ENCODE measurements at regions not wholly inside any gene's neighbourhood (a gene's known extent, or its start where the extent isn't known, plus 50 kb on each side); places are given as distances from the start of the nearest gene placed in this dataset.

DNA sequence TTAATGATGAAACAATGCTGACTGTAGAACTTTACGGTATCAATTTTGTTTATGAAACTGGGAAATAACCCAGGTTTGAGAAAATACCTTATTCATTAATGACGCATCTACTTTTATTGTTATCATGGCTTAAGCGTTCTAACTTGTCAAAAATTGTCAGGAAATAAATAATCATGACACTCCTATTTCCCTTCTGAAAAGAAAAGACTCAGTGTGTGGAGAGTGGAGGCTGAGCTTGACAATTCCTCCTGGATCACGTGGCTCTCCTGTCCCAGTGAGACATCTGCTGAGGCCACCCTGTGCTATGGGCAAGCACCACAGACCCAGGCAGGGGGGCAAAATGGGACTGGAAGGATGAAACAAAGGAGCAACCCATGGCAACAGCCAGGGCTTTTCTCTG is 466.4 kb downstream of the ZNF608 start:
- TF ChIP-seq GATA3 (IDR thresholded peaks at IDR 0.05; ENCODE audit: low read depth, low read length) (no peak), GATA2 (IDR thresholded peaks at IDR 0.05; ENCODE audit: low read depth, low read length) (no peak)

DNA sequence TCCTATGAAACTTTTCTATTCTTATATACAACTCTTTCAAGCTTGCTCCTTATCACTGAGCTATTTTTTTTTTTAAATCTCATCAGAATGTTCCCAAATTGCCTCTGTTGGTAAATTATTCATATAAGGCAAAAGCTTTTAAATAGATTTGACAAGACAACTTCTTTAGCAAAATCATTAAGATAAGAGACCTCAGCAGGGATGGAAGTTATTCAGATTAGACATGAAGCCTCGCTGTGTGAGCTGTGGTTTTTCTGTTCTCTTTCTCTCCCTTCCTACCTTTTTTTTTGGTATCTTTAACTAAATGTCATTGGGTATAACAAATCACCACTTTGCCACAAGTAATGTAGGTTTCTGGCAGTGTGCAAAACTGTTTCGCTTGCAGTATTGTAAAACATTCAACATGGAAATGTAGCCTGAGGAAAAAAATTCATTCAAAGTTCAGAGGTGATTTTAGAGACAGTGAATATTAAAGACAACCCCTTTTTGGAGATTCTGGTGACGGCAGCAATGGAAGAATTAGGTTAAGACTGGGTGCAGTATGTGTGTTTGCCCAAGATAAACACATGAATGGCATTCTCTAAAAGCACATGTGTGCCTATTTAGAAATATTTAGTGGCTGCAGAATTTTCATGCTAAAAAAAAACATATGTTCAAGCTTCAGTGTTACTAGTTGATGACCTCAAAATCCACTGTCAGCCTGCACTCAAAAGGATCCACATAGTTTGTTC is 467.1 kb downstream of the ZNF608 start:
- TF ChIP-seq GATA2 (IDR thresholded peaks at IDR 0.05; ENCODE audit: low read depth, low read length): no peak
- TF ChIP-seq GATA3 (IDR thresholded peaks at IDR 0.05; ENCODE audit: low read depth, low read length): no peak

DNA sequence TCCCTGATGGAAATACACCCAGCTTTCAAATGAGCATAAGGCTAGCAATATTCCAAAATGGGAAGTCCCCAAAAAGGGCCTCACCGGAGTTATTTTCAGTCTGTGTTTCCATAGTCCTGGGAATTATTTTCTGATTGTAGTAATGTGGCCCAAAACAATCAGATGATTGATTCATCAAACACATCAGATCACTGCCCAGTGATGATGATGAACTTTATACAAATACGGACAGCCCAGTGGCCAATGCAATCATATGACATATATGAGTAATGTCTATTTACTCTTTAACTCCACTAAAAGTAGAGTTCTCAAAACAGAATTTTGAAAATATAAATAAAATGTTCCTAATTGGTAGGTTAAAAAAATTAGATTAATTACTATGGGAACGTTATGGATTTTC is 467.8 kb downstream of the ZNF608 start:
- TF ChIP-seq GATA3 (IDR thresholded peaks at IDR 0.05; ENCODE audit: low read depth, low read length) (no peak), GATA2 (IDR thresholded peaks at IDR 0.05; ENCODE audit: low read depth, low read length) (no peak)

DNA sequence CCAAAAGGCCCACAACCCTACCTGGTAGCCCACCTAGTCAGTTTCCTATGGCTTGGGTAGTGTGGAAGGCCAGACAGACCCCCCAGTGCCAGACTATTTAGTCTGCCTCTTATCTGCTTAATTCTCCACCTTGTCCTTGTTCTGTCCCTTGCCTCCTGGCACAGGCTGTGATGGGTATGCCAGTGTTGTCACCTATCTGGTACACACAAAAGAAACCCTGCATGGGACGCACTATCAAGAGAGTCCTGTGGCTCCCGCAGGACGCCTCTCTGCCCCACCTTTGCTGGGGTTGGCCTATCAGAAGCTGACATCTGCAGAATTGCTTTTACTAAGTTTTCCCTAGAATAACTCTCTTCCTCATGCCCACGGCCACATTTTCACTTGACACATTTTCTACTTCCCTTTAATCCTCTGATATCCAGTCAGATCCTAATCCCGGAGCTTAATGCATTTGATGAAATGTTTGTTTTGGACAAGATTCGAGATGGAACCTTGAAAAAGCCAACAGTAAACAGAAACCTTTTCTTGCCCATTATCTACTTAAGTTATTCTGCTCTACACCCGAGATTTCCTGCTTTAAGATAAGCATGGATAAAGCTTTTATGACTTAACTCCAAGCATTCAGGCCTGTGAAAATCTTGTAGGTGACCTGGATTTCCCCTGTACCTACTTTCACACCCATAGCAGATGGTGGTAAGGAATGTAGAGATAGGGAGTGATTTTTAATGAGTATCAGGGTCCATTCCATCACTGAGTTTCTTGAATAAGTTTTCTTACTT is 468.5 kb downstream of the ZNF608 start:
- TF ChIP-seq GATA2 (IDR thresholded peaks at IDR 0.05; ENCODE audit: low read depth, low read length) (no peak), GATA3 (IDR thresholded peaks at IDR 0.05; ENCODE audit: low read depth, low read length) (no peak)

DNA sequence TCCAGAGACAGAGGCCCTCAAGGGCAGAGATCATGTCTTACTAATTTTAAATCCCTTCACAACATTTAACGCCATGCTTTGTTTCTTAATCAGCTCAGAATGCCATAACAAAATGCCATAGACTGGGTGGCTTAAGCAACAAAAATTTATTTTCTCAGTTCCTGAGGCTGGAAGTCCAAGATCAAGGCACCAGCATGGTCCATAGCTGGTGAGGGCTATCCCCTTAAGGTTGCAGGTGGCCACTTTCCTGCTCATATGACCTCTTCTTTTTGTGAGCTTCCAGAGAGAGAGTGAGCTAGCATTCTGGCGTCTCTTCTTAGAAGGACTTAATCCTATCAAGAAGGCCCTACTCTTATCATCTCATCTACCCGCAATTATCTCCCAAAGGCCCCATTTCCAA is 470.3 kb downstream of the ZNF608 start:
- no peak for TF ChIP-seq GATA2 (IDR thresholded peaks at IDR 0.05; ENCODE audit: low read depth, low read length)
- TF ChIP-seq GATA3 (IDR thresholded peaks at IDR 0.05; ENCODE audit: low read depth, low read length): no peak

DNA sequence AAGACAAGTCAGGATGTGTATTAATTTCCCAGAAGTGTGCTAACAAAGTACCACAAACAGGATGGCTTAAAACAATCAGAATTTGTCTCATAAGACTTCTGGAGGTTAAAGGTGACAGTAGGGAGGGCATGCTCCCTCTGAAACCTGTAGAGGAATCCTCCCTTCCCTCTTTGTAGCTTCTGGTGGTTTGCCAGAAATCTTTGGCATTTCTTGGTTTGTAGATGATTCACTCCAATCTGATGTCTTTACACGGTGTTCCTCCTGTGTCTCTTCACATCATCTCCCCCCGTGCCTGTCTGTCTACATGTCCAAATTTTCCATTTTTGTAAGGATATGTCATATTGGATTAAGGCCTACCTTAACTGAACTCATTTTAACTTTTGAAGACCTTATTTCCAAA is 471.5 kb downstream of the ZNF608 start:
- no peak for TF ChIP-seq GATA3 (IDR thresholded peaks at IDR 0.05; ENCODE audit: low read depth, low read length)
- TF ChIP-seq GATA2 (IDR thresholded peaks at IDR 0.05; ENCODE audit: low read depth, low read length): no peak

DNA sequence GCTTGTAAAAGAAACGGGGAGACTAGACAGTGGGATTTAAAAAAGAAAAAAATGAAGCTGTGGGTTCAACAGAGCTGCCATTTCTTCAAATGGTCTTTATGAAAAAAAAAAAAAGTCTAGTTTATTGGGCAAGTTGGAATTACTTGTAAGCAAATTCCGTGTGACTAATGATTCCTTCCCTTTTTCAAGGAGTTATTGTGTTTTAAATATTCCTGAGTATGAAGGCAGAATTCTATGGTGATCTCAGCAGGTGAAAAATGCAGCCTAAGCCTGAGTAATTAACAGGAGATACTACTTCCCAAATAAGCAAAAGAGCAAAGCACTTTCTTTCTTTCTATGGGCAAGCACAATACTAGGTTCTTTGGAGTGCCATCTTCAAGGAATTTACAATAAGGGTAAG is 481.9 kb downstream of the ZNF608 start:
- TF ChIP-seq GATA2 (IDR thresholded peaks at IDR 0.05; ENCODE audit: low read depth, low read length): no peak
- no peak for TF ChIP-seq GATA3 (IDR thresholded peaks at IDR 0.05; ENCODE audit: low read depth, low read length)

DNA sequence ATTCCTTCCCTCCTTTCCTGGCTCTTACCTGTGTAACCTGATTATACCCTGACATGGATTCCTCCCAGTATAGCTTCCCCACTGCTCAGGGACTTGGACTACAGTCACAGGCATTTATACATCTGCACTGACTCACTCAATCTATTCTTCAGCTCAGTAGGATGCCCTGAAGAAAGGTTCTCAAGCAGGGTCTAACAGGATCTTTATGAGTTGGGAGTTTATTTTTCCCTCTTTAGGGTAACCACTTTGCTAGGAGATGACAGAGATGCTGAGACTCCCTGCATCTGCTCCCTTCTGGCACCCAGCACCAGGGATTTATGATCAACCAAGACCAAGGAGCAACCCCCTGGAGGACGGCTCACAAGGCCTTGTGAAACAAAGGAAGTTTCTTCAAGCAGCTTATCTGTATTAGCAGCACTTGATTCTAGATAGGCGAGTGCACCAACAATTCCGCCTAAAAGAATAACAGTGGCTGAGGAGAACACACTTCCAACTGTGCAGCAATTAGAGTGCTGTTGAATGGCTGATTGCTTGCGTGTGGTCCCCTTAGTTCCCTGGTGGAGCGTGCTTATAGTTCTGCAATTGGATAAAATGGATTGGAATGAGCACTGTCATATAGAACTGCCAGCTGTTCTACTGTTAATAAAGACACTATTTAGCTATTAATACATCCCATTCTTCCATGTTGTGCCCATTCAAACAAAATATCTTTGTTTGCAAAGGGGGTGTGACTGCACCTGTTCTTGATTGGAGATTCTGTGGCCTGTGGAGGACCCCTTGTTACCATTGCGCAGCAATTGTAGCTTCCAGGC is 482.6 kb downstream of the ZNF608 start:
- TF ChIP-seq GATA3 (IDR thresholded peaks at IDR 0.05; ENCODE audit: low read depth, low read length): no peak
- TF ChIP-seq GATA2 (IDR thresholded peaks at IDR 0.05; ENCODE audit: low read depth, low read length): no peak

DNA sequence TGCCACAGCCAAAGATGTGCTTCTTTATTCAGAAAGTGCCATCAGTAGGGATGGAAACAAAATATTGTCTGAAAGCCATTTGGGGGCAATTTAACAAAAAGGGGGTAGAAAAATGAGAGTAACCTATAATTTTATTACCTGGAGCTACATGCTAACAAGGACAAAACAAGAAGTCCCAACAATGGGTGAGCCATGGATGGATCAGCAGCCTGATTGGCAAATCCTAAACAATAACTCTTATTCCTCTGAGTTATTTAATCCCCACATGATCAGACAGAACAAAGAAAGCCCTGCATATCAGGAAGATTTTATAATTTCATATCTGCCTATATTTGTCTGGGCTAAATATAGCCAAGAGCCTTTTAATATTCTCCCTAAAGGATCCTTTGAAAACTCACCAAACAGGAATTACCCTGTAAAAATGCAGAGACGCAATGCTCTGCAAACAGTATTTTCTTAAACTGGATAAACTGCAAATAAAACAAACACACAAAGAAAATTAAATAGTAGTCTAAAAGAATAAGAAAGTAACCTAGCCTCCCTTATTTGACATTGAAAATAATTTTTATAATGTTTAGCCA is 483.4 kb downstream of the ZNF608 start:
- TF ChIP-seq GATA2 (IDR thresholded peaks at IDR 0.05; ENCODE audit: low read depth, low read length) (no peak), GATA3 (IDR thresholded peaks at IDR 0.05; ENCODE audit: low read depth, low read length) (no peak)

DNA sequence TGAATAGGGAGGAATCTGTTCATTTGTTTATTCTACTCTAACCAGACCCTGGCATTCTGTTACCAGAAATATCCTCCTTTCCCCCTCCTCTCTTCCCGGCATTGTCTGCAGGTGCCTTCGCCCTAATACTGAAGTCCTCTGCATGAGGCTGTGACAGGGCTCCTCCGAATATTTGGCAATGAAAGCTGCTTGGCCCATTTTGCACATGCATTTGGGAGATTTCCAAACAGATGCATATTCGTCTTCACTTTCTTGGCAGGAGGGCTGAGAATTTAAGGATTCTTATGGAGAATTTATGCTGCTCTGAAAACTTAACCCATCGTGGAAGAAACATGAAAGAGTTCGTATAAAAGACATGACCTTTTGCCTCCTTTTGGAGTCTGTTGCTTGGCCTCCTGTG is 484.0 kb downstream of the ZNF608 start:
- TF ChIP-seq GATA2 (IDR thresholded peaks at IDR 0.05; ENCODE audit: low read depth, low read length) (no peak), GATA3 (IDR thresholded peaks at IDR 0.05; ENCODE audit: low read depth, low read length) (no peak)

DNA sequence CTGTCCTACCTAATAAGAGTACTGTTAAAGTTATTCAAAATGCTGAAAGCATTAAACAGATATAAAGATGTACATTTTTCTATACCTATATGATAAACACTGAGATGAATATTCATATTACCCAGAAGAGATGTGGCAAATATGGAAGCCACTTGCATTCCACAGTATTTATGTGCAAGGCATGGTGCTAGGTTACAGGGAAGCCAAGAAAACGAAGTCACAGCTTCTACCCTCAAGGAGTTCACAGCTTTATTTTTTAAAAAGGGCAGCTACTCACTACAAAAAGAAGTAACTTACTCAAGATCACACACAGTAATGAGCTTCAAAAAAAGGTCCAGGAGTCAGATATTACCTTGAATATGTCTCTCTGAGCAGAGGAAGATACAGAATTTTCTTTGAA is 484.6 kb downstream of the ZNF608 start:
- TF ChIP-seq GATA2 (IDR thresholded peaks at IDR 0.05; ENCODE audit: low read depth, low read length) (no peak), GATA3 (IDR thresholded peaks at IDR 0.05; ENCODE audit: low read depth, low read length) (no peak)

DNA sequence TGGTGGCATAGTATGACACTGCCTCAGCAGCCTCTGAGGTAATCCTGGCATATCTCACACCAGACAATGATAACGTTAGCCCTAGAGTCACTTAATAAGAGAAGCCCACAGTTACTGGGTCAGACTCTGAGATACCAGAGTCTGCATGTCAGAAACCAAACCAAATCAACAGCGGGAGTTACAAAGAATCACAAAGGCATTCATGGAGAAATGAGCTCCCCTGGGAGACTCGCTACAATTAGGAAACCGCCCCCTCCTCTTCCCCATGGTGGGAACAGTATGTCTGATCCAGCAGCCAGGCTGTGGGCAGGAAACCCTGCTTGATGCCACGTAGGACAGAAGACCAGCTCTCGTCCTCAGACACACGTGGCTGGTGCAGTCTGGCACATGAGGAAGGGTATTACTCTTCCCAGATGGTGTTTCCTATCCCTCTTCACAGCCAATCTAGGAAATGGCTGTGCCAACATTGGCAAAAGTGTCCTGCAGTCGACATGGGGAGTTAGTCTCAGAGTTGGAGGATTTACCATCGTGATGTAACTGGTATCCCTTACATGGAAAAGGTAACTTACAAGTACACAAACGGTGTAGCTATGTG is 485.4 kb downstream of the ZNF608 start:
- no peak for TF ChIP-seq GATA2 (IDR thresholded peaks at IDR 0.05; ENCODE audit: low read depth, low read length)
- no peak for TF ChIP-seq GATA3 (IDR thresholded peaks at IDR 0.05; ENCODE audit: low read depth, low read length)

DNA sequence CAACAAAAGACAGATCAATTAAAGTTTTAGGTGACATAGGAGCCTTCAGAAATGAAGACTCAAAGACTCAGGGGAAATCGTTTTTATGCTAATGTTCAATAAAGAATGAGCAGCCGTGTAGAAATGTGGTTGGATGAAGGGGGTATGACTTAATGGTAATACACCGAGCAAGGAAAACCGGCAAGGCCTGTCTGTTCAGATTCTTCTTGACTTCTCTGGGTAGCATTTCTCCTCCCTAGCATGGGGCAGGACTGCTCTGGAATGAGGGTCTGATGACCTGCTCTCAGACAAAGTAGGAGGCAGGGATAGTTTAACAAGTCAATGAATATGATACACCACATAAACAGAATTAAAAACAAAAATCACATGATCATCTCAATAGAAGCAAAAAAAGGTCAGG is 487.4 kb downstream of the ZNF608 start:
- TF ChIP-seq GATA2 (IDR thresholded peaks at IDR 0.05; ENCODE audit: low read depth, low read length): no peak
- TF ChIP-seq GATA3 (IDR thresholded peaks at IDR 0.05; ENCODE audit: low read depth, low read length): no peak

DNA sequence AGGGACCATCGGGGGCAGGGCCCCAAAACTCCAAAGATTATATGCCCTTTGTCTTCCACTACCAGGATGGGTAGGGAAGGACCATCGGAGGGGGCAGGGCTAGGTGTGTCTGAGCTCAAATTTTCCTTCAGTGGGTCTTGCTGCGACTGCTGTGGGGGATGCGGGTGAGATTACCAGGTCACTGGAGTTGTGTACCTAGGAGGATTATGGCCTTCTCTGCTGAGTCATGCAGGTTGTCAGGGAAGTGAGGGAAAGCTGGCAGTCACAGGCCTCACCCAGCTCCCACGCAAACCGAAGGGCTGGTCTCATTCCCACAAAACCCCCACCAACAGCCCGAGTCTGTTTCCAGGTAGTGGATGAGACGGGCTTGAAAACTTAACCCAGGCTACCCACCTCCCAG is 489.4 kb downstream of the ZNF608 start:
- TF ChIP-seq GATA2 (IDR thresholded peaks at IDR 0.05; ENCODE audit: low read depth, low read length): no peak
- TF ChIP-seq GATA3 (IDR thresholded peaks at IDR 0.05; ENCODE audit: low read depth, low read length): no peak

Measured in SH-SY5Y (cell line).